ENCODE measurements at regions not wholly inside any gene's neighbourhood (a gene's known extent, or its start where the extent isn't known, plus 50 kb on each side); places are given as distances from the start of the nearest gene placed in this dataset.
A peak's percentile ranks its signal among the peaks of the same experiment; 100 is the strongest.

DNA sequence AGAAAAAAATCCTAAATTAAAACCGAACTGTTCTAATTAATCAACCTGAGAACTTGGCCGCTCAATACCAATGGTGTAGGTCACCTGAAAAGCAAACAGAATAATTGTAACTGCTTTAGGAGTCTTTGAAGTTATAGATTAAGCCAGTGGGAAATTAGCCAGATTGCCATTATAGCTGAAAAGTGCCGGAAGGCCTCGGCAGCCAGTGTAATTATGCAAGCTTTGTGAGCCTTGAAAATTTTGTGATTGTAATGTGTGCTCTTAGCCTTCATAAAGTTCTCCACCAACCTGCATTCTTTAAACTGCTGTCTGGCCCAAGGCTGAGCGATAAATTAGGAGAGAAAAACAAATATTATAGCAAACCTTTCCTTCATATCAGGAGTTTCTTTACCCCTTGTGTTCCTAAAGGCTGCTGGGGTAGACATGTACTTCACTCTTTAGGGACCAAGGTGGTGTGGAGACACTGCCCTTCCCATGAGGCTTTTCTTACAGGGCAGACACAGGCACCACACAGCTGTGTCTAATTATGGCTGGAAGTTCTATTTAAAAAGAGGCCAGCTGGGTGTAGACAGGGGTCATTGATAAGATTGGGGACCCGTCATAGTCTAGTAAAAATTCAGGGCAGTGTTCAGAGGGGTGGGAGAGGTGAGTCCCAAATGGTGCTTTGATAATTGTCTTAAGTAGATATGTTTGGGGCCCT lies 991.2 kb downstream of the FLRT2 start:
- Mint-ChIP-seq H3K36me3 (ENCODE audit: insufficient read depth, unreplicated experiment) (no peaks in the 10 kb centered on the region), H3K27ac (ENCODE audit: unreplicated experiment) (no peak overlapping the region), H3K4me1 (ENCODE audit: low read depth, unreplicated experiment) (peaks cover 10% of the 10 kb centered on the region), H3K9me3 (ENCODE audit: low read depth, unreplicated experiment) (no peaks in the 10 kb centered on the region), H3K27me3 (ENCODE audit: unreplicated experiment) (no peaks in the 10 kb centered on the region), H3K4me3 (ENCODE audit: low read depth, unreplicated experiment) (no peak overlapping the region)
- BruUV-seq (replicated peaks), result no TSS peak
- no peak for DNase-seq
- CTCF ChIA-PET, result no interaction called here
- intact Hi-C loops (cut with micrococcal nuclease; ENCODE audit: unreplicated experiment), result no loop called here
- TF ChIP-seq, protein P1, sequence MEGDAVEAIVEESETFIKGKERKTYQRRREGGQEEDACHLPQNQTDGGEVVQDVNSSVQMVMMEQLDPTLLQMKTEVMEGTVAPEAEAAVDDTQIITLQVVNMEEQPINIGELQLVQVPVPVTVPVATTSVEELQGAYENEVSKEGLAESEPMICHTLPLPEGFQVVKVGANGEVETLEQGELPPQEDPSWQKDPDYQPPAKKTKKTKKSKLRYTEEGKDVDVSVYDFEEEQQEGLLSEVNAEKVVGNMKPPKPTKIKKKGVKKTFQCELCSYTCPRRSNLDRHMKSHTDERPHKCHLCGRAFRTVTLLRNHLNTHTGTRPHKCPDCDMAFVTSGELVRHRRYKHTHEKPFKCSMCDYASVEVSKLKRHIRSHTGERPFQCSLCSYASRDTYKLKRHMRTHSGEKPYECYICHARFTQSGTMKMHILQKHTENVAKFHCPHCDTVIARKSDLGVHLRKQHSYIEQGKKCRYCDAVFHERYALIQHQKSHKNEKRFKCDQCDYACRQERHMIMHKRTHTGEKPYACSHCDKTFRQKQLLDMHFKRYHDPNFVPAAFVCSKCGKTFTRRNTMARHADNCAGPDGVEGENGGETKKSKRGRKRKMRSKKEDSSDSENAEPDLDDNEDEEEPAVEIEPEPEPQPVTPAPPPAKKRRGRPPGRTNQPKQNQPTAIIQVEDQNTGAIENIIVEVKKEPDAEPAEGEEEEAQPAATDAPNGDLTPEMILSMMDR (IDR thresholded peaks at IDR 0.05; ENCODE audit: unreplicated experiment), result no peak

DNA sequence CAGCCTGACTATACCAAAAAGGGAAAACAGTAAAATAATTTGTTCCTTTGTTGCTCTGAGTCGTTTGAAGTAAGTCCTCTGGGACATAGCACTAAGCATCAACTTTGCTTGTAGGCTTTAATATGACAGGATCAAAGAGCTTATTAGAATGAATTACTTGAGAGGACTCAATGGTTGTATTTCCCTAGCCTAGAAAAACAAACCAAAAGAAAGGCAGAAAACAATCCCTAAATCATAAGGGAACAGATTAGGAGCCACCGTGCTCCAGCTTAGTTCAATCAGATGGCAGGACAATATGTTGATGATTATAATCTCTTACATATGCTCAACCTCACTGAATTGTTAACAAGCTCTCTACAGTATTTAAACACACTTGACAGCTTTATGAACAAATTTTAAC lies 988.4 kb downstream of the FLRT2 start:
- H3K9me3 Mint-ChIP-seq (ENCODE audit: low read depth, unreplicated experiment), result no peaks in the 10 kb centered on the region
- no peaks in the 10 kb centered on the region for H3K27me3 Mint-ChIP-seq (ENCODE audit: unreplicated experiment)
- H3K4me1 Mint-ChIP-seq (ENCODE audit: low read depth, unreplicated experiment), result peaks cover 30% of the 10 kb centered on the region
- H3K36me3 Mint-ChIP-seq (ENCODE audit: insufficient read depth, unreplicated experiment), result no peaks in the 10 kb centered on the region
- BruUV-seq (replicated peaks), result no TSS peak
- intact Hi-C loops (cut with micrococcal nuclease; ENCODE audit: unreplicated experiment), result no loop called here
- no peak overlapping the region for H3K4me3 Mint-ChIP-seq (ENCODE audit: low read depth, unreplicated experiment)
- no peak for DNase-seq
- TF ChIP-seq, protein P1 (IDR thresholded peaks at IDR 0.05; ENCODE audit: unreplicated experiment), result no peak
- CTCF ChIA-PET, result no interaction called here
- no peak overlapping the region for H3K27ac Mint-ChIP-seq (ENCODE audit: unreplicated experiment)

DNA sequence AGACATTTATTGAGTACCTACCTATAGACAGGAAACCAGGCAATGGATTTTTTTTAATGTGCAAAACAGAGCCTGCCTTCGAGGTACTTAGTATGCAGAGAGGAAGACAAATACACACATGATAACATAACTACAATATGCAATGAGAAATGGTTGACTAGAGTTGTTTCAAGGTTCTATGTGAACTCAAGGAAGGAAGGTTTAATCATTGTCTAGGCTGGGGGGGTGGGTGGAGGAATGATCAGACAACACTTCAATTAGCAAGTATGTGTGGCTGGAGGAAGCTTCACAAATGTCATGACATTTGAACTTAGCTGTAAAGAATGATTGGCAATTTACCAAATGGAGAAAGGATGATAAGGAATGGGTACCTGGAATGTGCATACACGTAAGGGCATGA lies 985.3 kb downstream of the FLRT2 start:
- CTCF ChIA-PET, result no interaction called here
- peak; percentile 4 for DNase-seq
- BruUV-seq (replicated peaks), result no TSS peak
- Mint-ChIP-seq H3K36me3 (ENCODE audit: insufficient read depth, unreplicated experiment) (no peaks in the 10 kb centered on the region), H3K9me3 (ENCODE audit: low read depth, unreplicated experiment) (no peaks in the 10 kb centered on the region), H3K27me3 (ENCODE audit: unreplicated experiment) (no peaks in the 10 kb centered on the region), H3K4me3 (ENCODE audit: low read depth, unreplicated experiment) (no peak overlapping the region), H3K27ac (ENCODE audit: unreplicated experiment) (no peak overlapping the region), H3K4me1 (ENCODE audit: low read depth, unreplicated experiment) (peaks cover 25% of the 10 kb centered on the region)
- TF ChIP-seq, protein P1 (IDR thresholded peaks at IDR 0.05; ENCODE audit: unreplicated experiment), result no peak
- intact Hi-C loops (cut with micrococcal nuclease; ENCODE audit: unreplicated experiment), result no loop called here

DNA sequence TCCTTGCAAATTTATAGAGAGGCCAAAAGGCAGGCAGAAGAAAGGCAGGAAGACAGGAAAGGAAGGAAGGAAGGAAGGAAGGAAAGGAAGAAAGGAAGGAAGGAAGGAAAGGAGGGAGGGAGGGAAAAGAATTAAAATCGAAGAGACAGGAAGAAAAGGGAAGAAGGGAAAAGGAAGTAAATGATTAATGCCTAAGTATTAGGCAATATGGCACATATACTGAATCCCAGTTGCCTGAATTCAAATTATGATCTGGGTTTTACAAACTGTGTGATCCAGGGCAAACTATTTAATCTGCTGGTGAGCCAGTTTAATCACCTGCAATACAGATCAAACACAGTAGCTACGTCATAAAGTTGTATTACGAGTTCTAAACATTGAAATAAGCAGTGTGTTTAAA lies 983.6 kb downstream of the FLRT2 start:
- intact Hi-C loops (cut with micrococcal nuclease; ENCODE audit: unreplicated experiment), result no loop called here
- TF ChIP-seq, protein P1 (IDR thresholded peaks at IDR 0.05; ENCODE audit: unreplicated experiment), result no peak
- Mint-ChIP-seq H3K36me3 (ENCODE audit: insufficient read depth, unreplicated experiment) (no peaks in the 10 kb centered on the region), H3K27ac (ENCODE audit: unreplicated experiment) (no peak overlapping the region), H3K4me1 (ENCODE audit: low read depth, unreplicated experiment) (peaks cover 25% of the 10 kb centered on the region), H3K27me3 (ENCODE audit: unreplicated experiment) (no peaks in the 10 kb centered on the region), H3K9me3 (ENCODE audit: low read depth, unreplicated experiment) (no peaks in the 10 kb centered on the region), H3K4me3 (ENCODE audit: low read depth, unreplicated experiment) (no peak overlapping the region)
- no TSS peak for BruUV-seq (replicated peaks)
- CTCF ChIA-PET, result no interaction called here
- DNase-seq, result no peak

Data from Calu3 (cell line).